ENCODE measurements at regions not wholly inside any gene's neighbourhood (a gene's known extent, or its start where the extent isn't known, plus 50 kb on each side); places are given as distances from the start of the nearest gene placed in this dataset.
"Not testable (repeated sequence)": the region's sequence is repeated elsewhere in the genome, so short reads cannot be mapped to it uniquely, and the experiment has no call there.

- H3K4me1 Mint-ChIP-seq; POLR2A ChIA-PET; DNase-seq; H3K9me3 Mint-ChIP-seq; H3K27ac Mint-ChIP-seq; H3K4me3 Mint-ChIP-seq; H3K36me3 Mint-ChIP-seq (ENCODE audit: low read depth); CTCF ChIA-PET; H3K27me3 Mint-ChIP-seq: not testable (repeated sequence)
These were observed 294.7 kb upstream of the TEKT4 start for GRCh38 chr2:94576486-94576885.

- POLR2A ChIA-PET; H3K36me3 Mint-ChIP-seq (ENCODE audit: low read depth); H3K27ac Mint-ChIP-seq; H3K4me3 Mint-ChIP-seq; DNase-seq; H3K27me3 Mint-ChIP-seq; H3K4me1 Mint-ChIP-seq; CTCF ChIA-PET; H3K9me3 Mint-ChIP-seq: not testable (repeated sequence)
These were observed 294.1 kb upstream of the TEKT4 start for GRCh38 chr2:94577160-94577559.

DNA sequence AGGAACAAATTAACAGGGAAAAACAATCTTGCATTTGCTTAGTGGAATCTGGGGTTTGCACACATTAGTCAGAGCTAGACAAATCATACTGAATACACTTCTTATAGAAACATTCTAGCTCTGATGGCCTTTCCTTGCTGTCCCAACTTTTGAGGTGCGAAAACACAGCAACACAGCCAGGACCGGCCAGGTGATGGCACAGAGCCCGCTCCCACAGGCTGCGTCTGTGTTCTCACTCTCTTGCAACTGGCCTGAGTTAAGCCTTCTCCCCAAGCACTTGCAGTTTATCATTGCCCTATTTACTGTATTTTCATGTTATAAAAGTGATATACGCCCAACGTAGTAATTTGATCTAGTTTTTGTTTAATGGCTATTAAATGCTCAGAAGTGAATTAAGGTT is 292.0 kb upstream of the TEKT4 start:
- H3K4me1 Mint-ChIP-seq; H3K4me3 Mint-ChIP-seq; CTCF ChIA-PET; H3K9me3 Mint-ChIP-seq; H3K27me3 Mint-ChIP-seq; POLR2A ChIA-PET; H3K27ac Mint-ChIP-seq; DNase-seq; H3K36me3 Mint-ChIP-seq (ENCODE audit: low read depth): not testable (repeated sequence)

DNA sequence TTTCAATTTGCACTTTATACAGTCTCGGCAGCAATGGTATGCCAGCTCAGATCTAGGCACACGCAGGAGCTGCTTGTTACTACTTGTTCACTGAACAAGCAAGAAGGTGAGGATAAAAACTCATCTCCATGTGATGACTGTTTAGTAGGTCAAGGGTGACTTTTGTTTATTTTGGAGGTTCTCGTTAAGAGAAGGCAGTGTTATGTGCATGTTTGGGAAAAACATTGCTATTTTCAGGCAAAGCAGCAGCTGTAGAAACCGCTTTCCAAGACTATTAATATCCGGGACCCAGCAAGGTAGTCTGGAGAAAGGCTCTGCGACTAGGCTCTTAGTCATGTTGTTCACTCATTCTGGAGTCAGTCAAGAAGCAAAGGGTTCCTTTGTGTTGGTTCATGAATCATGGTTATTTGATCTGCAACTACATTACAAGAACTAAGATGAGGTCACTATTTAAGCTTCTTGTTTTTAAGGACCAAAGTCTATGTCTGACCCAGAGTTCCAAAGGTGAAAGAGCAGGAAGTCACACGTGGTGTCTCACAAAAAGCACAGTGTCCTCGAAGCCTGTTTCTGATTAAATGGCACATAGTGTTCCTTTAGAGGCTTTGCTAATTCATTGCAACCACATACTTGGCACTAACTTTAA is 288.0 kb upstream of the TEKT4 start:
- H3K27me3 Mint-ChIP-seq; POLR2A ChIA-PET; H3K36me3 Mint-ChIP-seq (ENCODE audit: low read depth); H3K4me3 Mint-ChIP-seq; CTCF ChIA-PET; H3K9me3 Mint-ChIP-seq; H3K27ac Mint-ChIP-seq; DNase-seq; H3K4me1 Mint-ChIP-seq: not testable (repeated sequence)

DNA sequence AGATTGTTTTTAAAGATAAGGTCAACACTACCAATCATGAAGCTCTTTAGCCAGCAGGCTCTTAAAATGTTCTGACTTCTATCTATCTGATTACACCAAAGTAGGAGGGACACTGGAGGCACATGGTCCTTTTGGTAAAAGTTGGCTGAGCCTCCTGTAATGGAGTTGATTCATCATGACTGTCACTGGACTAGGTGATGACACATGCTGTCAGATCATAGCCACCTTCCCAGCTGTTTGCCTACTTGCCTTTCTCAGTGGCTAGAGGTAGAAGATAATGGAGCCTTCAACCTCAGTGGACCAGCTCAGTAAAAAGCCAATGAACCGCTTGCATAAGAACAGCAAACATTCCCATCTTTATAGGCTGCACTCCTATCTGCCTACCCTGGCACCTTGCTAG is 286.7 kb upstream of the TEKT4 start:
- DNase-seq; H3K27ac Mint-ChIP-seq; H3K4me3 Mint-ChIP-seq; H3K36me3 Mint-ChIP-seq (ENCODE audit: low read depth); CTCF ChIA-PET; H3K4me1 Mint-ChIP-seq; H3K9me3 Mint-ChIP-seq; POLR2A ChIA-PET; H3K27me3 Mint-ChIP-seq: not testable (repeated sequence)

DNA sequence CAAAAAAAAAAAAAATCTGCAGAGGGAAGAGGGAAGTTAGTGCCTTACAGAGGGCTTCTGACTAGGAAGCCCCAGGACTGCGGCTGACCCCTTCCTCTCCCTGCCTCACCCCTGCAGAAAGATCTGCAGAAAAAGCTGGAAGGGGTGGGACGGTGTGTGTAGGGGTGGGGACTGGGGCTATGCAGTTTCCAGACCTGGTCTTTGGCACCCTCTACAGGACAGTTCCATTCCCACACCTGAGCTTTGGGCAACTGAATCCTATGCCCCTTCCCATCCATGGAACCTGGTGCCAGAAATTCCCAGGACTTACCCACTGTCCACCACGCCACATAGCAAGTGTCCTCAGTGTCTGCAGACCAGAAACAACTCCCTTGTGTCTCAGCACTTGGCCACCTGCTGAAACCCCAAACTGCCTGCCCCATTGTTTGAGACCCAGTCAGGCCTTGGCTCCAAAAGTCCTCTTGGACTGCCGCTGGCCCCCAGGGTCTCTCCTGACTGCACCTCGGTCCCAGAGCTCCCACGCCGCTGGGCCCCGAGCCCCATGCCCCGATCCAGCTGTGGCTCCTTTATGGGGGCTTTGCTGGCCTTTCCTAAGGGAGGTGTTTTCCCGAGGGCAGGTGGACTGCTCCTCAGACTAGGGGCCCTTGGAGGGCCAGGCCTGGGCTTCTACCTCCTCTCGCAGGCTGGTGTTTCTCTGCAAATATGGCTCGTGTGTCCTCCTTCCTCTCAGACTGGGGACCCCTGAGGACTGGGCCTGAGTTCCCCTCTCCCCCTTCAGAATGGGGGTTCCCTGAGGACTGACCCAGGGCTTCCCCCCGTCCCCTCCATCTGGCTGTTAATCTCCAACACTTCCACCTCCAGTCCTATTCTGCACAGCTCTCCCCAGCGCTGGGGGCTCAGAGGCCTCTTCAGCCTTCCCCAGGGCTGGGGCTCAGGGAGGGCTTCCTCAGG is 284.9 kb upstream of the TEKT4 start:
- H3K36me3 Mint-ChIP-seq (ENCODE audit: low read depth); H3K4me3 Mint-ChIP-seq; H3K27me3 Mint-ChIP-seq; POLR2A ChIA-PET; H3K4me1 Mint-ChIP-seq; DNase-seq; H3K27ac Mint-ChIP-seq; H3K9me3 Mint-ChIP-seq; CTCF ChIA-PET: not testable (repeated sequence)

GRCh38 chr2:94587042-94587441 is 284.2 kb upstream of the TEKT4 start:
- DNase-seq; H3K27ac Mint-ChIP-seq; H3K9me3 Mint-ChIP-seq; CTCF ChIA-PET; H3K36me3 Mint-ChIP-seq (ENCODE audit: low read depth); H3K4me1 Mint-ChIP-seq; H3K4me3 Mint-ChIP-seq; POLR2A ChIA-PET; H3K27me3 Mint-ChIP-seq: not testable (repeated sequence)

DNA sequence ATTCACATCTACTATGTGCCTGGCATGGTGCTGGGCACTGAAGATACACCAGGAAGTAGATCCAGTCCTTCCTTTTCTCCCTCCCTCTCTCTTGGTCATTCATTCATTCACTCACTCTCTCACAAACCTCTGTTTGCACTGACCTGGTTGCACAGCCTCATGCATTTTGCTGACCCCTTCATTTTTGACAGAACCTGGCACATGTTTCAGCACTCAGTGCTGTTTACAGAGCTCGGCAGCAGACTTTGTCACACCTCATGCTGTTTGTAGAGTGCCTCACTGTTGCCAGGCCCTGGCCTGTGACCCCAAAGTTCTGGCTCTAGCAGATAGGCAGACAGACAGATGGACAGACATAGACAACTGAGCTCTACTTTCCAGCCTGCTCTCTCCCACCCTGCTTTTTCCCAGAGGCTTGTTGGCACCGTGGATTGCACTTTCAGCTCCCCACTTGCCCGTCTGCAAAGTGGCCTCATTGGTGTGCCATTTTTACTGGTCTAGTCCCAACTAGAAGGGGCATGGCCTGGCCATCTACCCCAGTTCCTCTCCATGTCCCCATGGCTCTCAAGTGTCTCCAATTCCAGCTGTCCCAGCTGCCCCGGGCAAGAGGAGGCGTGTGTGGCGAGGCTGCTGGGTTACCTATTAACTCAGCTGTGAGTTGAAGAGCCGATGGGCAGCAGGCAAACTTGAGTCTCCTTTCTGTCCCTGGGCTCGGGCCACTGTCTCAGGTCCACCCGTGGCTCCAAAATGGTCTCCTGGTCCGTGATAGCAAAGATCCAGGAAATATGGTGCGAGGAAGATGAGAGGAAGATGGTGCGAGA is 277.0 kb upstream of the TEKT4 start:
- H3K27ac Mint-ChIP-seq; H3K36me3 Mint-ChIP-seq (ENCODE audit: low read depth); DNase-seq; H3K4me1 Mint-ChIP-seq; H3K9me3 Mint-ChIP-seq; H3K4me3 Mint-ChIP-seq; H3K27me3 Mint-ChIP-seq; CTCF ChIA-PET; POLR2A ChIA-PET: not testable (repeated sequence)

GRCh38 chr2:94595956-94596355 is 275.3 kb upstream of the TEKT4 start:
- H3K4me3 Mint-ChIP-seq; CTCF ChIA-PET; H3K27me3 Mint-ChIP-seq; H3K9me3 Mint-ChIP-seq; H3K36me3 Mint-ChIP-seq (ENCODE audit: low read depth); H3K4me1 Mint-ChIP-seq; DNase-seq; H3K27ac Mint-ChIP-seq; POLR2A ChIA-PET: not testable (repeated sequence)

DNA sequence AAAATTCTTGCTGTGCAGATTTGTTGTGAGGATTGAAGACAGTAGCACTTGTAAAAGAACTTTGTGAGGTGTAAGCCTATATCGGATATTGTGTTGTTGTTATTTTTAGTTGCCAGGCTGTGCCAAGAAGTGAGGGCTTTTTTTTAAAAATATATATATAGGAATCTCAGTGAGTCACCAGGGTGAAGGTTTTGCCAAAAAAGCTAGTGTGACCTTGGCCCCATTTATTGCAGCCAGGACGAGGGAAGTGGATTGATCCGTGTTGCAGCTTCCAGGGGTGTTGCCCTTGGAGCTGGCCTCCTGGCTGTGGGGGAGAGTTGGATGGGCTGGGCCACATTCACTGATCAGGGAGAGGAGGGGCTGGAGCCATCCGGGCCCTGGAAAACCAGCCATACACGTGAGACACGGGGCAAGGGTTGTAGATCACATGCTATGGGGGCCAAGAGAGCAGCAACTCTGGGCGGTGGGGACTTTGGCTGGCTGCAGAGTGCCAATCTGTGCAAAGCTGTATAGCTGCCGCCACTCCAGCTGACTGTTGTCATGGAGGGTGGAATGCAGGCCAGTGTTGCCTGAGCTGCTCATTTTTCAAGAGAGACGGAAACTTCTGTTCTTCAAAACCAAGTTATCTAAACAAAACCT is 273.0 kb upstream of the TEKT4 start:
- H3K27me3 Mint-ChIP-seq; H3K27ac Mint-ChIP-seq; POLR2A ChIA-PET; H3K4me1 Mint-ChIP-seq; DNase-seq; CTCF ChIA-PET; H3K9me3 Mint-ChIP-seq; H3K36me3 Mint-ChIP-seq (ENCODE audit: low read depth); H3K4me3 Mint-ChIP-seq: not testable (repeated sequence)

DNA sequence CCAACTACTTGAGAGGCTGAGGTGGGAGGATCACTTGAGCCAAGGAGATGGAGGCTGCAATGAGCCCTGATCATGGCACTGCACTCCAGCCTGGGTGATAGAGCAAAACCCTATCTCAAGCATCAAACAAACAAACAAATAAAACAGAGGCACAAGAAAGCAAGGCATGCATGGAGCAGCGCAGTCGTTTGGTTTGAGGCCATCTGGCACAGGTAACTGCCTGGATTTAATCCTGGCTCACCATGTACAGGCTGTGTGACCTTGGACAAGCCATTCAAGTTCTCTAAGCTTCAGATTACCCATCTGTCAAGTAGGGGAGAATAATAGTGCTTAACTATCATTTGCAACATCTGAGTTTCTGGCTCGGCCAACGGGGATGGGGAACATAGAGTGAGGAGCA is 270.3 kb upstream of the TEKT4 start:
- CTCF ChIA-PET; H3K9me3 Mint-ChIP-seq; H3K27ac Mint-ChIP-seq; H3K36me3 Mint-ChIP-seq (ENCODE audit: low read depth); DNase-seq; H3K27me3 Mint-ChIP-seq; H3K4me3 Mint-ChIP-seq; POLR2A ChIA-PET; H3K4me1 Mint-ChIP-seq: not testable (repeated sequence)

DNA sequence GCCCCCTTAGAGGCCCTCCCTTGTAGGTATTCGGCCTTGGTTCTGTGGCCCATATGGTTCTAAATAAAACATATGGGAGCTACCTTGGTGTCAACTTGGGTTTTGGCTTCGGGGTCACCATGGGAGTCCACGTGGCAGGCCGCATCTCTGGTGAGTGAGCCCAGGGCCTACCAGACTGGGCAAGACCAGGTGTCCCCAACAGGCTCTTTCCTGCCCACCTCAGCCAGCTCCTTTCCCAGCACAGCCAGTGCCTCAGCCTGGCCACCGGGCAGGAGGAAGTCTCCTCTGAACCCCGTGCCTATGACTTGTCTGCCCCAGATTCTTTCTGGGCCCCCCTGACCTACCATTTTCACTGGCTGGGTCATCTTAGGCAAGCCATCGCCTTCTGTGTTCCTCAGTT is 268.8 kb upstream of the TEKT4 start:
- peaks cover 8% of the 10 kb centered on the region for H3K9me3 Mint-ChIP-seq
- no peak overlapping the region for H3K27ac Mint-ChIP-seq
- no peaks in the 10 kb centered on the region for H3K27me3 Mint-ChIP-seq
- POLR2A ChIA-PET, result no interaction called here
- DNase-seq, result no peak
- CTCF ChIA-PET, result no interaction called here
- H3K4me1 Mint-ChIP-seq, result no peaks in the 10 kb centered on the region
- H3K36me3 Mint-ChIP-seq (ENCODE audit: low read depth), result no peaks in the 10 kb centered on the region
- no peak overlapping the region for H3K4me3 Mint-ChIP-seq

DNA sequence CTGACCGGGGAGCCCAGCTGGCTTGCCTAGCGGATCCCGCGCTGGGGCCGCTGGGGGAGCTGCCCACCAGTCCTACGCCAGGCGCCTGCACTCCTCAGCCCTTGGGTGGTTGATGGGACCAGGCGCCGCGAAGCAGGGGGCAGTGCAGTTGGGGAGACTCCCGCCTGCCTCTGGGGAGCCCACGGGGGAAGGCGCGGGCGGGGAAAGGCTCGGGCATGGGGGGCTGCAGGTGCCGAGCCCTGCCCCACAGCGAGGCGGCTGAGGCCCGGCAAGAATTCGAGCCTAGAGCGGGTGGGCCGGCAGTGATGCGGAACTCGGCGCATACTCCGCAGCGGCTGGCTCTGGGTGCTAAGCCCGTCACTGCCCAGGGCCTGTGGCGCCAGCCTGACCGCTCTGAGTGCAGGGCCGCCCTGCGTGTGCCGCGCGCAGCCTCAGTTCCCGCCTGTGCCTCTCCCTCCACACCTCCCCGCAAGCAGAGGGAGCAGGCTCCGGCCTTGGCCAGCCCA is 249.1 kb upstream of the TEKT4 start:
- Mint-ChIP-seq H3K9me3 (no peaks in the 10 kb centered on the region), H3K36me3 (ENCODE audit: low read depth) (no peaks in the 10 kb centered on the region), H3K4me3 (no peak overlapping the region), H3K27me3 (no peaks in the 10 kb centered on the region), H3K27ac (no peak overlapping the region), H3K4me1 (no peaks in the 10 kb centered on the region)
- ChIA-PET POLR2A (no interaction called here), CTCF (no interaction called here)
- DNase-seq, result no peak

Data from activated CD4-positive, alpha-beta memory T cell treated with anti-CD3 and anti-CD28 coated beads, Interleukin-2, amount 10 ng/mL, durations not matched to agents 7 days and 5 days (primary cell).